ENCODE measurements at regions not wholly inside any gene's neighbourhood (a gene's known extent, or its start where the extent isn't known, plus 50 kb on each side); places are given as distances from the start of the nearest gene placed in this dataset.

DNA sequence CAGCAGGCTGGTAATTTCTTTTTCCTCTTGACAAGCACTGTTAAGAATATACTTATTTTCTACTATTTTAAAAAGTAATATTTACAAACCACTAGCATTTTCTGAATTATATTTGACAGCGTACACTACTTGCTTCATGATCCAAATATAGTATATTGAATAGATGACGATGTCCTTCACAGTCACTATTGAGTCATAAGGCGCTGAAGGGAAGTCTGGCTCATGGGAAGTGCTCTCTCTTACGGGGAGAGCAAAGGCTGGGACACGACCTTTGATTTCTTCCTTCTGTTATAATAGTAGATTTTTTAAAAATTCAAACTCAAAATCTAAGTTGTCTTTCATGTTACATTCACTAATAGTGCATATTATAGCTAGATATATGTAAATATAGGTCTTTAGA is 357.1 kb downstream of the SOCS6 start:
- no peak overlapping the region for H3K4me3 ChIP-seq (replicated peaks; ENCODE audit: low read depth, low read length)
- TF ChIP-seq, protein P1, sequence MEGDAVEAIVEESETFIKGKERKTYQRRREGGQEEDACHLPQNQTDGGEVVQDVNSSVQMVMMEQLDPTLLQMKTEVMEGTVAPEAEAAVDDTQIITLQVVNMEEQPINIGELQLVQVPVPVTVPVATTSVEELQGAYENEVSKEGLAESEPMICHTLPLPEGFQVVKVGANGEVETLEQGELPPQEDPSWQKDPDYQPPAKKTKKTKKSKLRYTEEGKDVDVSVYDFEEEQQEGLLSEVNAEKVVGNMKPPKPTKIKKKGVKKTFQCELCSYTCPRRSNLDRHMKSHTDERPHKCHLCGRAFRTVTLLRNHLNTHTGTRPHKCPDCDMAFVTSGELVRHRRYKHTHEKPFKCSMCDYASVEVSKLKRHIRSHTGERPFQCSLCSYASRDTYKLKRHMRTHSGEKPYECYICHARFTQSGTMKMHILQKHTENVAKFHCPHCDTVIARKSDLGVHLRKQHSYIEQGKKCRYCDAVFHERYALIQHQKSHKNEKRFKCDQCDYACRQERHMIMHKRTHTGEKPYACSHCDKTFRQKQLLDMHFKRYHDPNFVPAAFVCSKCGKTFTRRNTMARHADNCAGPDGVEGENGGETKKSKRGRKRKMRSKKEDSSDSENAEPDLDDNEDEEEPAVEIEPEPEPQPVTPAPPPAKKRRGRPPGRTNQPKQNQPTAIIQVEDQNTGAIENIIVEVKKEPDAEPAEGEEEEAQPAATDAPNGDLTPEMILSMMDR (IDR thresholded peaks at IDR 0.05; ENCODE audit: low read depth, low read length, missing control alignments) = no peak
- no peak for DNase-seq (ENCODE audit: extremely low read depth, low read depth)

DNA sequence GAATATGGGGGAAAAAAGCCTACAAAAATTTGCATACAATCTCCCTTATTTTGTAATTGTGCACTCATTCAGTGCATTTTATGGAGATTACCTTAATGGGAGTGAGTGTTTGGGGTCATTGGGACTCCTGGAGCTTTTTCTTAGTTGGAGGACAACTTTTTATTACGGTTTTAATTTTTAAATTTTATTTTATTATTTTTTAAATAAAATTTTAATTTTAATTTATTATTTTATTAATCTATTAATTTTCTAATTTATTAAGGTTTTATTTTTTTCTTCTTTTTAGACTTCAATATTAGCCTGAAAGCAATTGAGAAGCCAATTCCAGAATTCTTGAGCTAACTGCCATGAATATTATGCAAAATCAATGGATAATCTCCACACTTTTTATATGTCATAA is 355.0 kb downstream of the SOCS6 start:
- no peak overlapping the region for H3K4me3 ChIP-seq (replicated peaks; ENCODE audit: low read depth, low read length)
- TF ChIP-seq, protein P1 (IDR thresholded peaks at IDR 0.05; ENCODE audit: low read depth, low read length, missing control alignments) = no peak
- DNase-seq (ENCODE audit: extremely low read depth, low read depth) = no peak

DNA sequence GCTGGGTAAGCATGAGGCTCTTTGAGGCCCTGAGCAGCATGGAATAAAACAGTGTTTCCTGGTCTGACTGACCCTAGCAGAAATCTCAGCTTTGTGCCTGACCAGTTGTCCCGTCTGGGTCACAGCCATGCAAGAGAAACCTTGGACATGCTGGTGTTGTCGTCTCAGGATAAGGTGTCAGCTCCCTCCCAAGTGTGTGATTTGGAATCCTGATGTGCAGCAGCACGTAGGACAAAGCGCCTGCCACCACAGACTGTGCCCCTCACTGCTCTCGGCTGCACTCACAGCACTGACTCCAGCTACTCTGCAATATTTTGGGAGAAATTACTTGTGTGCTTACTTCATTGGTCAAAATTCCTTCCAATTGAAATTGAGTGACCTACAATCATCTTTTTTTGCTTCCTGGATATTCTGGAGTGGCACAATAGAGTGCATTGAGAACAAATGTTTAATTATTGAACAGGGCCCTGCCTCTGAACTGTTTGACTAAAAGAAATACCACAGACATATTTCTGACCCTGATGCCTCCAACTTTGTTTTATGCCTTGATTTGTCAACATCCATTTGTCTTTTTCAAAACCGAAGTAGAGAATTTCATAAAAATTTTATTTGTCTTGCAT is 352.4 kb downstream of the SOCS6 start:
- TF ChIP-seq, protein P1 (IDR thresholded peaks at IDR 0.05; ENCODE audit: low read depth, low read length, missing control alignments) = no peak
- H3K4me3 ChIP-seq (replicated peaks; ENCODE audit: low read depth, low read length) = no peak overlapping the region
- DNase-seq (ENCODE audit: extremely low read depth, low read depth) = no peak

DNA sequence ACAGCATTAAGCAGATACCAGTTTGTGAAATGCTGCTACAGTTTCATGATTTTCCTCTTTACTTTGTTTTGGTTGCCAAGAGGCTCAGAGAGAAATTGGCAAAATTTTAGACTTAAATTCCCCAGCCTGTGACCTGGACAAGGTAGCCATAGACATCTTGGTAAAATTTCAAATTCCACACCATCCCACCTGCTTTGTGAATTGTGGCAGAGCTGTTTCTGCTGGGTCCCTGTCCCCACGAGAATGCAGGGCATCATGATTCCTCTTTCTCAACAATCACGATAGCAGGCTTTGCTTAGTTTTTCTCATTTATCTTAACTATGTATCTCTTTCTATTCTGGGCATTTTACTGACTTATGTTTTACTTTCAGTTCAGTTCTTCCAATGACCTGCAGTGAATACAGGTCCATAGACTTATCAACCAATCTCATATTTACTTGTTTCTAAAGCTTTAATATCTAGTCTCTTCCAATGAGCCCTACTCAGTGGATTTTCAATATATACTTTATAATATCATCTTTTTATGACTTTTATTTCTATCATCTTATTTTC is 351.6 kb downstream of the SOCS6 start:
- DNase-seq (ENCODE audit: extremely low read depth, low read depth) = no peak
- no peak overlapping the region for H3K4me3 ChIP-seq (replicated peaks; ENCODE audit: low read depth, low read length)
- TF ChIP-seq, protein P1 (IDR thresholded peaks at IDR 0.05; ENCODE audit: low read depth, low read length, missing control alignments) = no peak

DNA sequence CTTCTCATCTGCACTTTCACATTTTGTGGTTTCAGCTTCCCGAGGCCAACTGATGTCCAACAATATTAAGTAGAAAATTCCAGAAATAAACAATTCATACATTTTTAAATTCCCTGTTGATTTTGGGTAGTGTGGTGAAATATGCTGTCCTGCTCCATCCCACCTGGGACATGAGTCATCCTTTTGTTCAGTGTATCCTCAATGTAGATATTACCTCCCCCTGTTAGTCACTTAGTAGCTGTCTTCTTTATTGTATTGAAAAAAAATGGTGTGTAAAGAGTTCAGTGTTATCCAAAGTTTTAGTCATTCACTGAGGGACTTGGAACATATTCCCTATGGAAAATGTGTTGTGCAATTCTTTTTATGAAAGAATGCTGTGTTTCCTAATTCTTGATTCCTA is 348.1 kb downstream of the SOCS6 start:
- TF ChIP-seq, protein P1 (IDR thresholded peaks at IDR 0.05; ENCODE audit: low read depth, low read length, missing control alignments) = no peak

DNA sequence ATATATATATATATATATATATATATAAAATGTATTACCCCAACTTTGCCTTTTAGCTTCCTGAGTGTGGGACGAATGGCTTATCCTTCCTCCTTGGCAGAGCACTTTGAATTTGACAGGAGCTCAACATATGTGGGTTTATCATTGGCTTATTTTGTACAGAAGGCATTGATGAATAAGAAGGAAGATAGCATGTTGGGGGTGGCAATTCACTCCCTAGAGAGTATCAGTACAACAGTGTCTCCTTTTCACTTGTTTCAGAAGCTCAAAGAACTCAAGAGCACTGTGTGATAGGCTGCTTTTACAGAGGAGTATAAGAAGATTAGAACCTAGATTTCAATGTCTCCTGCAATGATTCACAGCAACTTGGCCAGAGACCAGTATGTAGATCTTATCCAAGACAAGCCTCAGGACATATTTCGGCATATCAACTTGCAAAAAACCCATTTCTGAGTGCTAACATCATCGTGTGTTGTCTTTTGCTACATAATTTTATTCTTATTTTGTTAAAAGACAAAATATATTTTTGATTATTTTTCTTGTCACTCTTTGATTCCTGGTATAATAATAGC is 345.8 kb downstream of the SOCS6 start:
- H3K4me3 ChIP-seq (replicated peaks; ENCODE audit: low read depth, low read length) = no peak overlapping the region
- no peak for DNase-seq (ENCODE audit: extremely low read depth, low read depth)
- TF ChIP-seq, protein P1 (IDR thresholded peaks at IDR 0.05; ENCODE audit: low read depth, low read length, missing control alignments) = no peak

More for the DNA sequence above, 348.1 kb downstream of the SOCS6 start:
- no peak for DNase-seq (ENCODE audit: extremely low read depth, low read depth)
- no peak overlapping the region for H3K4me3 ChIP-seq (replicated peaks; ENCODE audit: low read depth, low read length)
